Medulla oblongata (tissue), 1 donor: ENCODE measurements at regions not wholly inside any gene's neighbourhood (a gene's known extent, or its start where the extent isn't known, plus 50 kb on each side); places are given as distances from the start of the nearest gene placed in this dataset.

ENCODE experiments used
- DNase-seq: peaks from one replicate; pipeline ENCODE4 v3.0.0-alpha.2; 2015; ENCODE audit errors: extremely low spot score

DNA sequence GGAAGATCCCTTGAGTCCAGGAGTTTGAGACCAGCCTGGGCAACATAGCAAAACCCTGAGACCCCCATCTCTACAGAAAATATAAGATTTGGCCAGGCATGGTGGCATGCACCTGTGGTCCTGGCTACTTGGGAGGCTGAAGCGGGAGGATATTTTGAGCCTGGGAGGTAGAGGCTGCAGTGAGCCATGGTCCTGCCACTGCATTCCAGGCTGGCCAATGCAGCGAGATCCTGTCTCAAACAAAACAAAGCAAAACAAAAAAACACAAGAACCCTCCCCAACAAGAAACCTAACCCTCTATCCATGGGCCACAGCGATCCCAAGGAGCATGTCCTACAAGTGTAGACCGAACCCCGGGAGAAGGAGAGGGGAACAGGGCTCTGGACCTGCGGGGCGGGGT is 133.3 kb downstream of the MGAT5B start:
- no peak for DNase-seq

DNA sequence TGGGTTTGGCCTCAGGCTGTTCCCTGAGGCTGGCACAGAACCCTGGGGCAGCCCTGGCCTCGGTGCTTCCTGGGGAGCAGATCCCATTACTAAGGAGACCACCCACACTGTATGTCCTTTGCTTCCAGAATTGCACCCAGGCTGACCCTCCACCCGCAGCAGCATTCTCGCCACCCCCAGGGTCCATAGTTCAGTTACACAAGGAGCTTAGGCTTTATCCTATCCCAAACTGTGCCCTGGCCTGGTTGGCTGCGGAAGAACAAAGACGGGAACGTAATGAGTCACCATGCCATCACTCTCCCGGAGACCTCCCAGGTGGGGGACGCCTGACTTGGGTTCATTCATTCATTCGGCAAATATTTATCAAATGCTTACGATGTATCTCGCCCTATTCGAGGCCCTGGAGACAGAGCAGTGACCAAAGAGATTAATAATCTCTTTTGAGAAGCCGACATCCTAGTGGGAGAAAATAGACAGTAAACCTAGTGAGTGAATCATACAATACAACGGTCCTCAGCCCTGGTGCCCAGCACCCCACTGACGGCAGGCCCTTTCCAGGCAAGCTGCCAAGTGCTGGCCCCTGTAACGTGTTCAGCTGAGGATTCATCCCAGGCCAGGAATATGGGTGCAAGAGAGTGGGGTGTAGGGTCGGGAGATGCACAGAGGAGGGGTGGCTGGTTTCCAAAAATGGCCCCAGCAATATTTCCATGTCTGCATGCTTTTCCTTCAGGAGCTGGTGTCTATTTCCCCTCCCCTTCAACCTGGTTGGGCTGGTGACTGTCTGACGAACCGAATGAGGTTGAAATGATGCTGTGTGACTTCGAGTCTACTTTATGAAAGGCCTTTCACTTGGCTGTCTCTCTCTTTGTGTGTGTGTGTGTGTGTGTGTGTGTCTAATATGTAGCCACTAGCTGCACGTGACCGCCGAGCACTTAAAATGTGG is 134.2 kb downstream of the MGAT5B start:
- DNase-seq = no peak

DNA sequence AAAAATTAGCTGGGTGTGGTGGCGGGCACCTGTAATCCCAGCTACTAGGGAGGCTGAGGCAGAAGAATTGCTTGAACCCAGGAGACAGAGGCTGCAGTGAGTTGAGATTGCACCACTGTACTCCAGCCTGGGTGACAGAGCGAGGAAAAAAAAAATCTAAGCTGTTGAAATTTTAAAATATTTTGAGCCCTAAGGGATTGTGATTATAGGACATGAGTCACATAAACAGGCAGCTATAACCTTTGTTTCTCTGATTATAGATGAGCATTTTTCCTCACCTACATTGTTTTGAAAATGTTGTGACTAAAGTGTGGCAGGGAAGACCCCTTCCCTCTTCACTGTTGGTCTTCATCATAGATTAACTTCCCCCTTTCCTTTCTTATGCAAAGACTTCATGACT is 135.5 kb downstream of the MGAT5B start:
- no peak for DNase-seq

DNA sequence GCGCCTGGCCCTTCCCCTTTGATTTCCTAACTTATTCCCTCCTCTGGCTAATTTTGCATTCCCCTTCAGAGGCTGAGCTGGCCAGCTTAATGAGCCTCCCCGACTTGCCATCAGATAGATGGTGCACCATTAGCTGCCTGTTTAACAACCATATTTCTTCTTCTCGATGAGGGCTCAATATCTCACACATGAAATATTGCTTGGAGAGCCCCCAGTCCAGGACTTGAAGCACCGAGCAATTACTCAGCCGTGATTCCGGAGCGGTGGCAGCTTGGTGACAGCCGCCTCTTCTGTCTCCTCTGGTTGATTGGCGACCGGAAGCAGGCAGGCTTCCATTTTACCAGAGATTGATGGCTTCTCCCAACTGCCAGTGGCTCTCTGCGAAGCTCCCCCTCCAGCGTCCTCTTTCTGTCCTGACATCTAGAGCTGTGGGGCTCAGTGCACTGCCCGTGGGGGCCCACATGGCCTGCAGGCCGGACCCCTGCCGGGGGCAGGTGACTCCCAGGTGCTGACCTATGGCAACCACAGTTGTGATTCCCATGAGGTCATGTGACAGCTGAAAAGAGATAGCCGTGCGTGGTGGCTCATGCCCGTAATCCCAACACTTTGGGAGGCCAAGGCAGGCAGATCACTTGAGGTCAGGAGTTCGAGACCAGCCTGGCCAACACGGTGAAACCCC is 133.7 kb upstream of the SEC14L1 start:
- DNase-seq = no peak

DNA sequence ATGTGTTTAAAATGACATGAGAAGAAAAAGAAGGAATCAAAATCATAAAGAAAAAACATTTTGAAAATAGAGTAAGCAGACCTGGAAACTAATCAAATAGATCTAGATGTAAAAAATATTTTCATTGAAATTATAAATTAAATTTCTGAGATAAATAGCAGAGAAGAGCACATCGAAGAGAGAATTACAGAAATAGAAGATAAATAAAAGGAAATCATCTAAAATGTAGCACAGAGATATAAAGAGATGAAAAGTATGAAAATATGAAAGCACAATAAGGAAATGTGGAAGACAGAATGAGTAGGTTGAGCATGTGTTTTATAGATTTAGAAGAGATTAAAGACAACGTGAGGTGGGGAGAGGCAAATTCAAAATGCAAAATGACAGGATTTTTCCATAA is 130.9 kb upstream of the SEC14L1 start:
- no peak for DNase-seq

DNA sequence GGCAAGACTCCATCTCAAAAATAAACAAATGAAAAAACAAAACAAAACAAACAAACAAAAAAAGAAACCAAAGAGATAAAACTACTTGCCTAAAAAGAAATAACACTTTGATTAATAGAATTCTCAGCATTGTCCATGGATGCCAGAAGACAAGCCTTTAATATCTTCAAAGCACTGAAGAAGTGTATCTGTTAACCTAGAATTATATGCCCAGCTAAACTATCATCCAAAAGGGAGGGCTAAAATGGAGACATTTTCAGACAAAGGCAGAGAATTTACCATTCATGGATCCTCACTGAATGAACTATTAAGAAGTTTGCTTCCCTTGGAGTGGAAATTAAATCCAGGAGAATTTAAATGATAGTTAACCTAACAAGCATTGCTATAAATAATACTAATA is 130.1 kb upstream of the SEC14L1 start:
- DNase-seq = no peak

DNA sequence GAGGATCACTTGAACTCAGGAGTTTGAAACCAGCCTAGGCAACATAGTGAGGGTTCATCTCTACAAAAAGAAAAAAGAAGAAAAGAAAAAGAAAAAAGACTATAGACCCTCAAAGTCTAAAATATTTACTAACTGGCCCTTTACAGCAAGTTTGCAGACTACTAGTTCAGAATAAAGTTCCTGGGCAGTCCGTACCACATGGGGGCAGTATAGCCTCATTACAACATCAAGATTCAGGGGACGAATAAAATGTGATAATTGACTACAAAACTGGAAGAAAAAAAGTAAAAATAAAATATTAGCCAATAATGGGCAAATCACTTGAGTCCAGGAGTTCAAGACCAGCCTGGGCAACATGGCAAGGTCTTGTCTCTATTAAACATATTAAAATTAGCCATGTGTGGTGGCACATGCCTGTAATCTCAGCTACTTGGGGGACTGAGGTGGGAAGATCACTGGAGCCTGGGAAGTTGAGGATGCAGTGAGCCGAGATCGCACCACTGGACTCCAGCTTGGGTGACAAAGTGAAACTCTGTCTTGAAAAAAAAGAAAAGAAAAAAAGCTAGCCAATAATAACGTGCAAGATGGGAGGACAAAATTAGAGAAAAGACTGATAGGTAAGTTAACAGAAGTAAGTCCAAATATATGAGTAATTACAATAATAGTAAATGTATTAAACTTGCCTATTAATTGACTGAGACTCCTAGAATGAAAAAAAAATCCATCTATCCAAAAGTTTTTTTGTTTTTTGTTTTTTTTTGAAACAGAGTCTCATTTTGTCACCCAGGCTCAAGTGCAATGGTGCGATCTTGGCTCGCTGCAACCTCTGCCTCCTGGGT is 129.4 kb upstream of the SEC14L1 start:
- DNase-seq = peak; percentile 10

DNA sequence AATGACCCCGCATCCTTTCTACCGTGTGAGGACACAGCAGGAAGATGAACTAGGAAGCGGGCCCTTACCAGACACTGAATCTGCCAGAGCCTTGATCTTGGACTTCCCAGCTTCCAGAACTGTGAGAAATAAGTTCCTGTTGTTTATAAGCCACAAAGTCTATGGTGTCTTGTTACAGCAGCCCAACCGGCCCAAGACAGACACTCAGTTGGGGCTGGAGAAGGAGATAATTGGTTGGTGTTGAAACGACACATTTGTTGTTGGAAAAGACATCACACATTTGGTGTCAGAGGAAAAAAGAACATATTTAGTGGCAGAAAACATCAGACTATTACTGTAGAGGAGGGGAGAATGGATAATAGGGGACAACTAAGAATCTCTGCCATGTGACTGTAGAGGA is 122.3 kb upstream of the SEC14L1 start:
- DNase-seq = no peak

DNA sequence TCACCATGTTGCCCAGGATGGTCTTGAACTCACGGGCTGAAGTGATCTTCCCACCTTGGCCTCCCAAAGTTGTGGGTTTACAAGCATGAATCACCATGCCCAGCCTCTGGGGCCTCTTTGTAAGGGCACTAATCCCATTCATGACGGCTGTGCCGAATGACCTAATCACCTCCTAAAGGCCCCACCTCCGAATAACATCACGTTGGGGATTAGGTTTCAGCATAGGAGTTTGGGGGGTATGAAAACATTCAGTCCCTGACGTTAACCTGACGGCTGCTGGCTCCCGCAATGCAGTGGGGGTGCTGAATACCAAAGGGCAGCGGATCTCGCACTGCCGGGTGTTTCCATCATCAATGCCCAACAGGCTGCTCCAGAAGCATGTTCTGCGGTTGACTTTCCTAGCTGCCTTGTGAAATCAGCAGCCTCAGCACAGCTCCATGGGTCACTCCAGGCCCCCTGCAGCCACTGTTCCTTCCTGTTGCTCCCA is 120.8 kb upstream of the SEC14L1 start:
- DNase-seq = no peak

DNA sequence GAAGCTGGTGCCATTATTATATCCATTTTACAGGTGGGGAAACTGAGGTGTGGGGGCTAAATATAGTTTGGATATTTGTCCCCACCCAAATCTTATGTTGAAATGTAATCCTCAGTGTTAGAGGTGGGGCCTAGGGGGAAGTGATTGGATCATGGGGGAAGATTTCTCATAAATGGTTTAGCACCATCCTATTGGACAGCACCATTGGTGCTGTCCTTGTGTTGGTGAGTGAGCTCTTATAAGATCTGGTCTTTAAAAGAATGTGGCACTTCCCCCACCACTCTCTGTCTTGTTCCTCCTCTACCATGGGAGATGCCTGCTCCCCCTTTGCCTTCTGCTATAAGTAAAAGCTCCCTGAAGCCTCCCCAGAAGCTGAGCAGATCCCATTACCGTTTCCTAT is 119.8 kb upstream of the SEC14L1 start:
- DNase-seq = no peak

DNA sequence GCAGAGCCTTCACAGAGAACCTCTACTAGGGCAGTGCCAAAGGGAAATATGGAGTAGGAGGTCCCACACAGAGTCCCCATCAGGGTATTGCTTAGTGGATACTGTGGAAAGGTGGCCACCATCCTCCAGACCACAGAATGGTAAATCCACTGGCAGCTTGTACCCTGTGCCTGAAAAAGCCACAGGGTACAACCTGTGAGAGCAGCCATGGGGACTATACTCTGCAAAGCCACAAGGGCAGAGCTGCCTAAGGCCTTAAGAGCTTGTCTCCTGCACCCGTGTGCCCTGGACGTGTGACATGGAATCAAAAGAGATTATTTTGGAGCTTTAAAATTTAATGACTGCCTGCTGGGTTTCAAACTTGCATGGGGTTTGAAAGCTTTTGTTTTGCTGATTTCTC is 118.0 kb upstream of the SEC14L1 start:
- no peak for DNase-seq

DNA sequence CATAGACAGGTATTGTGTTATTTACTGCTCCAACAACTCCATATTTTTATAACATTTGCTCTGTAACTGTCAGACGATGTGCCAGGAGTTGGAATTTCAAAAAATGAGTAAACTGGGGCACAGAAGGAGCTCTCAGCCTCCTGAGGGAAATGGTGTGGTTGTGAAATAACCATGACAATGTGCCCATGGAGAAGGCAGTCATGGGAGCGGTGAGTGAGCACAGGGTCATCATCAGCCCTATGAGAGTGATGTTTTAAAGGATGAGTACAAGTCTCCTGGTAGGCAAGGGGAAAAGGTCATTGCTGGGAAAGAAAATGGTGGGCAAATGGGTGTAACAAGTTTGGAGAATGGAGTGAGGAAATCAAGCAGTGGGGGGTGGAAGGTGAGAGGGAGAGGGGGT is 115.0 kb upstream of the SEC14L1 start:
- DNase-seq = no peak

DNA sequence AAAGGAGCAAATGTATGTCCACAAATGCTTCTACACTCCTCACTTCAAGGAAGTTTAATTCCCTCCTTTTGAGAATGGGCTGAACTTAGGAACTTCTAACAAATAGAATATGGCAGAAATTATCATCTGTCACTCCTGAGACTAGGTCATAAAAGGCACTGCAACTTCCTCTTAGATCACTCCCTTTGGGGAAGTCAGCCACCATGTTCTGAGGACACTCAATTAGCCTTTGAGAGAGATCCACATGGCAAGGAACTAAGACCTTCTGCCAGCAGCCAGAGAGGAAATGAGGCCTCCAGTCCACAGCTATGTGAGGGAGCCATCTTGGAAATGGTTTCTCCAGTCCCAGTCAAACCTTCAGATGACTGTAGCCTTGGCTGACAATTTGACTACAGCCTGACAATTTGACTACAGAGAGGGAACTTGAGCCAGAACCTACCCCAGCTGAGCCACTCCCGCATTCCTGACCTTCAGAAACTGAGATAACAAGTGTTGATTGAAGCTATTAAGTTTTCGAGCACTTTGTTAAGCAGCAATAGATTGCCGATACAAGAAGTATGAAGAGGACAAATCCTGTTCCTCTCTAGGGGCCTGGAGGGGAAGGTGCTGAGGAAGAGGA is 113.4 kb upstream of the SEC14L1 start:
- no peak for DNase-seq

DNA sequence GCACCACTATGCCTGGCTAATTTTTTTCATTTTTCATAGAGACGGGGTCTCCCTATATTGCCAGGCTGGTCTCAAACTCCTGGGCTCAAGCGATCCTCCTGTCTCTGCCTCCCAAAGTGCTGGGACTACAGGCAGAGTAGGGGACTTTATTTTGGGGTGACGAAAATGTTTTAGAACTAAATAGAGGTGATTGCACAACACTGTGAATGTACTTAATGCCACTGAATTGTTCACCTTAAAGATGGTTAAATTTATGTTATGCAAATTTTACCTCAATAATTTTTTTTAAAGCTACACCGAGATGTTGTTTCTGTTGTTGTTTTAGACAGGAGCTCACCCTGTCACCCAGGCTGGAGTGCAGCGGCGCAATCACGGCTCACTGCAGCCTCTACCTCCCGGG is 111.9 kb upstream of the SEC14L1 start:
- no peak for DNase-seq

DNA sequence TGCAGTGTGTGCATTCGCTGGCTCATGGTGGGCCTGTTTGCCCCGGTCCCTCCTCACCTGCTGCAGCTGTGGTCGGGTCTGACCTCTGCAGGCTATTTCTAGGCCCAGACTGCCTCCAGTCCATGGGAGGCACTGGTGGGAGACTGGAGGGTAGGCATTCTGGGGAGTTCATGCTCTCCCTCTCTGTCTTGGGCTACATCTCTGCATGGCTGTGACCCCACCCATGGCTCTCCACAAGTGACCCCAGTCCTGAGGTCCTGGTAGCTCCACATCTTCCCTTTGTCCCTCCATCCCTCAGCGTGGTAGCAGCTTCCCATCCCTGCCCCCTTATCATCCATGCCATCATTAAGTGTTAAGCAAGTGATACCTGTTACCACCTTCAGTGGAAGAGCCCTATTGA is 107.8 kb upstream of the SEC14L1 start:
- DNase-seq = no peak

DNA sequence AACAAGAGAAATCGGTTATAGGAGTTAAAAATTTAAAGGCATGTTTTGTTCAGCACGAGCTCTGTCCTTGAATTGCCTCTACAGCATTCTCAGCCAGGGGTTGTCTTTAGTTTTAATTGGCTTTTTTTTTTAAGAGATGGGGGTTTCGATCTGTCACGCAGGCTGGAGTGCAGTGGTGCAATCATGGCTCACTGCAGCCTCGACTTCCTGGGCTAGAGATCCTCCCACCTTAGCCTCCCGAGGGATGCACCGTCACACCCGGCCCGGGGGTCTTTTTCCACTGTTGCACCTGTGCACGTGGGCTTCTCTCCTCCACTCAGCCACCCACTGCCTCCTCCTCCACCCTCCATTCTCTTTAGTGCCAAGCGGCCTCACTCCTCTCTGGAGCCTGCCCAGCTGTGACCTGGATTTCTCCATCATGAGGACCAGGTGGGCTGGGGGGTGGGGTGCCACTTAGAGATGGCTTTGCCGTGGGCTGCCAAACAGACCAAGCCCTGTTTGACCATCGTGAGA is 106.8 kb upstream of the SEC14L1 start:
- no peak for DNase-seq

DNA sequence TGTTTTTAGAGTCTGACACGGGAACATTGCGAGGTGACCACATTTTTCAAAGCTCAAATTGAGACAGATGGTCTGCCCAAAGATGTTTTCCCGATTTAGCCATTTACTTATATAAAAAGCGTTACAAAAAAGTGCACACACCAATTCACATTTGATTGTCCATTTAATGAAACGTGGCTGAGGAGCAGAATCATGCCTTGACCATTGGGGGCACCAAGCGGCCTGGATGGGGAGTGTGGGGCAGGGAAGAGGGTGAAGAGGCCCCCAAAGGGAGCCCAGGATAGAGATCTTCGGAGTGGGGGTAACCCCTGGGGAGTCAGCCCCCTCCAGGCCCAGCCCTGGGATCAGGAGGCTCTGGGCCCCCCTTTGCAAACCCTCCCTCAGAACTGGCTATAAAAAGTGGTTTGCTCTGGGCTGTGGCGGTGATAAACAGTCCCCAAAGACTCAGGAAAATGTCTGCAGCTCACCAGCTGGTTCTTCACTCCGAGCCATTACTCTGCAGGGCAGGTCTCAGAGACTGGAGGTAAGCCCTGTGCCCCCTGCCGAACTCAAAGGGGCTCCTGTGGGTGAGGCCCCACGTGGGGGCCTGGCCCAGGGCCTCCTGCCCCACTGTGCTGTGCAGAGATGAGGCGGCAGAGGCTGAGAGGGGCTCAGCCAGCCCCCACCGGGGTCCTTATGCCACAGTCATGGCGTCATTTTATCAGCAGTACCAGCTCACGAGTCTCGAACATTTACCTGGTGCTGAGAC is 105.9 kb upstream of the SEC14L1 start:
- DNase-seq = no peak

DNA sequence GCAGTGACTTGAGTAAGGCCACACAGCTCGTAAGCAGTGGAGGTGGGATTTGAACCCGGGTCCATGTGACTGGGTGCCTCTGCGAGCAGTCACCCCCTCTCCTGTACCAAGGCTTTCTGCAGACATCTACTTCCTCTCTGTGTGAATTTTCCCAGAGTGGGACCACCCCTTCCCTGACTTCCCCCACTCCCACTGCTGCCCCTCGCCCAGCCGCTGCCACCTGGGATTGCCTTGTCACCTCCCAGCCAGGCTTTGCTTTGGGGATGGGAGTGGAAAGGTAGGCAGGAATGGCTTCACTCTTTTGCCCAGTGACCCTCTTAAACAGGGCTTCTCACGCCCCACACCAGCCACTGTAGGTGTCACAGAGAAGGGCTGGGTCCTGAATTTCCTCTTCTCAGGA is 105.2 kb upstream of the SEC14L1 start:
- no peak for DNase-seq

DNA sequence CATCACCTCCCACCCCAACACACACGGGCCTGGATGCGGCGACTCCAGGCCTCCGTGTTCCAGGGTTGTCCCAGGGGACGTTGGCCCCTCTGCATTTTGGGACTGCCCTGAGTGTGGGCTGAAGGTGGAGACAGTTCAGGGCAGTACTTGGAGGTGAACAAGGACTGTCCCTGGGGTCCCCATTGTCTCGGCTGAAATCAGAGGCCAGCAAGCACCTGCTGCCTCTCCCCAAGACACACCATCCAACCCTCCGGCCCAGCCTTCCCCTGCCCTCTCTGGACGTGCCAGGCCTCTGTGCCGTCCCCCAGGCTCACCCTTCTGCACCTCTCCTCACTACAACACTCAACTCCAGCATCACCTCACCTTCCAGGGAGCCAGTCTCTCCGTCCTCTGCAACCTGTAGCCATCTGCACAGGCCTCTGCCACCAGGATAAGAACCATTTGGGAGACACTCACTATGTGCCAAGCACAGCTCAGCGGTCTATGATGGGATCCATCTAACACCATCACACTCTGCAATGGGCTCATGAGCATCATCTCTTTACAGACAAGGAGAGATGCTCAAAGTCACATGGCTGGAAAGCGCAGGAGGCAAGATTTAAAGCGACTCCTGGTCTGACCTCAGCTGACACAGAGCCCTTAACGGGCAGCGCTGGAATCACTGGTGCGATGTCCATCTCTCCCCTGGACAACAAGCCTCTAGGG is 104.5 kb upstream of the SEC14L1 start:
- DNase-seq = no peak

DNA sequence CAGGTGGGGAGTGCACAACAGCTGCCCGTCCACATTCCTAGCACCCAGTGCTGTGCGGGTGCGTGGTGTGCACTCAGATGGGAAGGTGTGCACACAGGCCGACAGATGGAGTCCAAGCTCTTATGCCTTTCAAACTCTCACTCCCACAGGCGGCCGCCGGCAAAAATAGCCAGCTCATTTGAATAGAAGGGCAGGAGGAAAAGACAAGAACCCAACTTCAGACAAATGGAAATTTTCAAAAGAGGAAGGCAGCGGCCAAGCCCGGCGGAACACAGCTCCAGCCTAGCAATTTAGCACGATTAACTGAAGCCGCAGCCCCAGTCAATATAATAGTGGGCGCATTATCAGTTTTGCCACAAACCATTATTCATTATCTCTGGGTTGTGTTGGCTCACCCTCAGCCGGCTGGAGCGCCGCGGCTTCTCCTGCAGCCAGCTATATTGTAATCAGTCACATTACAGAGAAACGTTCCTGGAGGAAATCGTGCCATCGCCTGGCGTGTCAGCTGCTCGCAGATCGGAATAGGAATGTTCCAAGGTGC is 103.9 kb upstream of the SEC14L1 start:
- DNase-seq = peak; percentile 16
